ENCODE measurements at regions not wholly inside any gene's neighbourhood (a gene's known extent, or its start where the extent isn't known, plus 50 kb on each side); places are given as distances from the start of the nearest gene placed in this dataset.

DNA sequence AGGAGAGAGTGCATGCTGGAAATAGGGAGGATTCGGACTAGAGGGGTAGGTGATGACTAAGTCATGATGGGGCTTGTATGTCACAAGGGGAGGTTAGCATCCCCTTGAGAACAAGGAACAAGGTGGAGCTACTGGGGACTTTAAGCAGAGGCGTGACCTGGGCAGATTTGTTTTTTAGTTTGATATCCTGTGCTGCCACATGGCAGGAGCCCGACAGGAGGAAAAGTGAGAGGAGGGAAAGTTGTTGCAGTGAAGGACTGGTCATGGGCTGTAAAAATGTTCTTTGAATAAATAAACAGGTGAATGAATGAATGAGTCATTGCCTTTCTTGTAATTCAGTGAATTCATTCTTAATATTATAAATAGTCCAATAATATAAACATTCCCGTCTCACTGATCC lies 365.1 kb upstream of the CDH5 start:
- no peak for DNase-seq (ENCODE audit: low read depth in 2 of 3, low spot score in 2 of 3)

DNA sequence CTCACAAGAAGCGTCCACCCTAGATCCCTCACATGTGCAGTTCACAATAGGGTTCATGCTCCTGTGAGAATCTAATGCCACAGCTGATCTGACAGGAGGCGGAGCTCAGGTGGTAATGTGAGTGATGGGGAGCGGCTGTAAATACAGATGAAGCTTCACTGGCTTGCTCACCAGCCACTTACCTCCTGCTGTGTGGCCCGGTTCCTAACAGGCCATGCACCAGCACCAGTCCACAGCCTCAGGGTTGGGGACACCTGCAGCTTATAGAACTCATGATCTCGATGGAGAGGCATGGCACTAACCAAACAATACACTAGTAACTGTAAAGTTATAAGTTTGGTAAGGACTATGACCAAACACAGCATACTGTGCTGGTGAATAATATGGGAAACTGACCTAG lies 368.0 kb upstream of the CDH5 start:
- DNase-seq (ENCODE audit: low read depth in 2 of 3, low spot score in 2 of 3), result no peak

DNA sequence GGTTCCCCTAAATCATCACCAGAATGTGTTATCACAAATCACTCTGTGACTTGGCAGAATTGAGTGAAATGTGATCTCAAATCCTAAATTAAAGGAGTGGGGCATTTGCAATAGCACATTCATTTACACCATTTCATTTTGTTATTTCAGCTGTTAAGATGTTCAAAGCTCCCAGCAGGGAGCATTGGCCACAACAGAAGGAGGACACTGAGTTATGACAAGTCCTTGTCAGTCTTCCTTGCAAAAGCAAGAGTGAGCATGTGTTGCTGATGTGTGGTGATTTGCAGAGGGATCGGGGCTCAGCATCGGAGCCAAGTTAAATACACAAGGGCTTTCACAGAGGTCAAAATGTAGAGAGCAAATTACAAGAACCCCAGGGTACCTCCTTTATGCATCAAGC lies 372.2 kb upstream of the CDH5 start:
- no peak for DNase-seq (ENCODE audit: low read depth in 2 of 3, low spot score in 2 of 3)

DNA sequence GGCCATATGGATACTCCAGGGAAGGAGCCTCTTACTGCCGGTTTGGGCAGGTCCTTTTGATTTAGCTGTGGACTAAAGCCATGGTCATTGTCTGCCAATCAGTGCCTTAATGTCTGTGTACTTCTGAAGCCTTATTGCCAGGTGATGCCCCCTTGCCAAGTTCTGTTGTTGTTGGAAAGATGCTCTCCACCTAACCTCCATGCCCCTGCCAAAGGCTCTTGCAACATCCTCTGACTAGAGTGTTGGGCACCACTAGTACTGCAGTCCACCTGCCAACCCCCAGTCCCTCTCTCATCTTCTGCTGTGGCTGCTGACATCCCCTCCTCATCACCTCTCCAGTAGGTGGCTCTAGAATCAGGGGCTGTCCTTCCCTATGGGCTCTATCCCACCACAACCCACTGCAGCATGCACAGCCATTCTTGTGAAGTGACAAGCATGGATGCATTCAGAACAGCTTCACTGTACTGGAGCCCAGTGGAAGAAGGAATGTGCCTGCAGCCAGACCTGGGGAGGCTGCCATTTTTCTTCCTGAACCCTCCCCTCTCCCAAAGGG lies 375.3 kb upstream of the CDH5 start:
- peak in 1 of 3 donors; percentile 4 for DNase-seq (ENCODE audit: low read depth in 2 of 3, low spot score in 2 of 3)

DNA sequence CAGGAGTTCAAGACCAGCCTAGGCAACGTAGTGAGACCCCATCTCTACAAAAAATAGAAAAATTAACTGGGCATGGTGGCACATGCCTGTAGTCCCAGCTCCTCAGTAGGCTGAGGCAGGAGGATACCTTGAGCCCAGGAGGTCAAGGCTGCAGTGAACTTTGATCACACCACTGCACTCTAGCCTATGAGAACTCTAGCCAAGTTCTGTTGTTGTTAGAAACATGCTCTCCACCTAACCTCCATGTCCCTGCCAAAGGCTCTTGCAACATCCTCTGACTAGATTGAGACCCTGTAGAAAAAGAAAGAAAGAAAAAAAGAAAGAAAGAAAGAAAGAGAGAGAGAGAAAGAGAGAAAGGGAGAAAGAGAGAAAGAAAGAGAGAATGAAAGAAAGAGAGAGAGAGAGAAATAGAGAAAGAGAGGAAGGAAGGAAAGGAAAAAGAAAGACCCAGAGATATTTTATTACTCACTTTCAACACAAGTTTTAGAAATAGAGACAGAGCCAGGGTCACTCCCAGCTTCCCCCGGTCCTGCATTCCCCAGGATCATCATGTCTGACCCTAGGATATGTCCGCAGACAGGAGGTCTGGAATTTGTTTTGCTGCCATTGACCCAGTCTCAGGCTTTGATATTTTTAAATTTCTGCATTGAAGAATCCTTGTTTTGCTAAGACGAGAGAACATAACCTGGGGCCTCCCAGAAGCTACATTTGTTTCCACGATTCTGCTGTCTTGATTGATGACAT lies 376.5 kb upstream of the CDH5 start:
- DNase-seq (ENCODE audit: low read depth in 2 of 3, low spot score in 2 of 3), result no peak

DNA sequence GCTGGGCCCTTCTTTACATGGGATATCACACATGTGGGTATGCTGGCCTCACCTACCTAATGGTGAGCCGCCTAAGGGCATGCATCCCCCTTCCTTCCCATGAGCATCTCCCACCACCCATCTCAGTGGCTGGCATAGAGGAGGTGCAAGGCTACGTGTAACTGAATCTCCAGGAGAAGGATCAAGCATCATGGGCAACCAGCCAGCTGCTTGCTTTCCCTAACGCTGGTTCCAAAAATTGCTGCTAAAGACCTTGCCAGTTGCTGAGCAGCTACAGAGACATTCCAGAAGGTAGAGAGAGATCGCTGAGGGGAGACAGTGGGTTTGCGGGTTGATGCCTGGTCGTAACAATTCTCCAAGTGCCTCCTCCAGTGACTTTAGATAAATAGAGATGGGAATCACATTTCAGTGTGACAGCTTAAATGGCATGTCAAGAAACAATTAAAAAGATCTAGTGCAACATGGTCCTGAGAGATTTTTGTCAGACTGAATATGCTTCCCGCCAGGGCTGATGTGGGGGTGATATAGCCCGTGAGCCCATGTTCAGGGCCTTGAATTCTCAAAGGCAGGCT lies 378.4 kb upstream of the CDH5 start:
- no peak for DNase-seq (ENCODE audit: low read depth in 2 of 3, low spot score in 2 of 3)

DNA sequence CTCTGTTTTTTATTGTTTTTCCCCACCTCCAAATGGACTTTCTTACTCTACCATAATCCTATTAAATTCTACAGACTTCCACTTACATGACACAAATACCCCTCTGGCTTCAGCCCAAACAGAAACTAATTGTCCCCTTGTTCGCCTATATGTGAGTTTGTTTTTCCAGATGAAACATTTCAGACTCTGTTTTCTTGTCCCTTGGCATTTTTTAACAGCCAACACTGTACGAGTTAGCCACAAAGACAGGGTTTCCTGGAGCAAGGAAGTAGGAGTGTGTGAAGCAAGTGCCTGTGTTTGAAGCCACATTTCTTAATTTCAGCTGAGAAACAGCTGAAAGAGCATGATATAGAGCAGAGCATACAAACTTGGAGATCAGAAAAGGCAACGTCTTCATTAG lies 382.2 kb upstream of the CDH5 start:
- no peak for DNase-seq (ENCODE audit: low read depth in 2 of 3, low spot score in 2 of 3)

DNA sequence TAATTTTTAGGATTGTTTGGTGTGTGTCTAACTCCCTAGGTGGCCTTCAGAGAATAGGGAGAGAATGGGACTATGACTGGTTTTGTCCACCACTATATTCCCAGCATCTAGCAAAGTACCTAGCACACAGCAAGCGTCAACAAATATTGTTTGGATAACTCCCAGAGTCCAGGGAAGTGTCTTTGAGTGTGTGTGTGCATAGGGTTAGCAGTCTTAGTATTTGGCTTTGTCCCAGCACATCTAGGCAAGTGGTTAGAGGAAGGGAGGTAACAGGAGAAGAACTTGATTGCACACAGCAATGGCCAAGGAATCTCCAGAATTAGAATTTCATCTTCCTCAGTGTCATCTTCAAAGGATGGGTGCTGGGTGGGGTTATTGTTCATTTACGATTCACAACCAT lies 385.4 kb upstream of the CDH5 start:
- no peak for DNase-seq (ENCODE audit: low read depth in 2 of 3, low spot score in 2 of 3)

DNA sequence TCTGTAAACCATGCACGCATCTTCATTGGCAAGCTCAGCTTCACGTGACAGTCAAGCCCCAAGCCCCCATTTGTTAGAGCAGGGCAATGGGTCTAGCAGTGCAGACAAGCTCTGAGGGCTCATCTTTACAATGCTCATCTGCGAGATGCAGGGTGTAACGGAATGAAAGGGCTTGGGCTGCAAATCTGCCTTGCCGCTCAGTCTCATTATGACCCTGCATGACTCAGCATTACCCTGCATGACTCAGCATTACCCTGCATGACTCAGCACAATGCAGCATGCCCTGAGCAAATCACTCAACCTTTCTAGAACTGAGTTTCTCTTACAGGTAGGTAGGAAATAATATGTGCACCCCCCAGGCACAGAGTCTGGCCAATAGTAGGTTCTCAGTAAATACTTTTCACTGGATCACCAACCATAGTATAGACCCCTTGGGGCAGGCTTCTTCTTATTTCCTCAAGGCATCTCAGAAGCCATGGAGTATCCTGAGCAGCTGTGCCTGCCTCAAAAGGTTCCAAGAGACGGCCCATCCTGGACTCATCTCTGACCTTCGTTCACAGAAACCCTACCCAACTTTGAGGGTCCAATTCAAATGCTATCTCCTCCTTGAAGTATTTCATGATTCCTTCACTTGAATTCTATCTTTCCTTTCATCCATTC lies 391.3 kb upstream of the CDH5 start:
- peak in 2 of 3 donors; percentile 6 to 41 for DNase-seq (ENCODE audit: low read depth in 2 of 3, low spot score in 2 of 3)

DNA sequence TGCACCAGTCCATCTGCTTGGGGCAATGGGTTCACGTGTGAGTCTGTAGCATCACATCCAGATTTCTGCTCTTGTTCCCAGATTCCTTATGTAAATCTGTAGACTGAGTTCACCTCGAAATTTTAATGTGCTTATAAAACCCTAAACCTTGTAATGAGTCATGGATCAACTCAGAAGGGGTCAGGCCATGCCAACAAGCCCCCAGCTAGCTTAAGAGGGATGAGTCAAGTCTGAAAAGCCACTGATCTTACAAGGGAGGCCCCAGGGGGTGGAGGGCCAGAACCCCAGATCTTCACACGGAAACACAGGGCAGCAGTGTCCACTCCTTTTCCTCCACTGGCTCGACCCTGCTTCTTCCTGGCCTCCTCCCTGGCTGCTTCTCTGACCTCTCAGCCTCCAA lies 399.1 kb upstream of the CDH5 start:
- DNase-seq (ENCODE audit: low read depth in 2 of 3, low spot score in 2 of 3), result no peak

DNA sequence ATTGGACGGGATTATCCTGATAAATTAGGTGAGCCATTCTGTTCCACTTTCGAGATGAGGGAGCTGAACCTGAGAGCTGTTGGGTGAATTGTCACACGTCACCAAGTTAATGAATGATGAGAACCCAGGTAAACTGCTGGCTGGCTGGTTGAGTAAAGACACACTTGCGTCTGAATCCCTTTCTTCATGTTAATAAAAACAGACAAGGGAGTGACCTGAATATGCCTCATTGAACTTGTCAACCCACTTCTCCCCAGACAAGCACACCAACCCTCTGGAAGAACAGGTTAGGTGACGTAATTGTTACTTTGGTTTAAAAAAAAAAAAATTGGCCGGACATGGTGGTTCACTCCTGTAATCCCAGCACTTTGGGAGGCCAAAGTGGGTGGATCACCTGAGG lies 400.9 kb upstream of the CDH5 start:
- DNase-seq (ENCODE audit: low read depth in 2 of 3, low spot score in 2 of 3), result no peak

DNA sequence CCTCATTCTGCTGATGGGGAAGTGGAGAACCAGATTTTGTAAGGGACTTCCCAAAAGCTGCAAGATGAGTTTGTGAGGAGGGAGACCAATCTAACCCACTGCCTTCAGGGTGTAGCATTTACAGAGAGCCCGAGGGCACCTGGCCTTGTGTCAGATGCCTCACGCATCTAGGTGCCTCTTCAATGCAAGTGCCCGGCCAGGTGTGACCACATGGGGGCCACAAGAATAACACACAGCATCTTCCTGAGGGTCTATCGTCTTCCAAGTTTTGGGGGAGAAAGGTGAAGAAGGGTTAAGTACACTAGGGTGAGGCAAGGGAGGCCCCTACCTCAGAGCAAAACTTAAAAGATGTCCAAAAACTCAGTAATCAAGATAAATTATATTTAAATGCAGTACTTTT lies 401.7 kb upstream of the CDH5 start:
- no peak for DNase-seq (ENCODE audit: low read depth in 2 of 3, low spot score in 2 of 3)

DNA sequence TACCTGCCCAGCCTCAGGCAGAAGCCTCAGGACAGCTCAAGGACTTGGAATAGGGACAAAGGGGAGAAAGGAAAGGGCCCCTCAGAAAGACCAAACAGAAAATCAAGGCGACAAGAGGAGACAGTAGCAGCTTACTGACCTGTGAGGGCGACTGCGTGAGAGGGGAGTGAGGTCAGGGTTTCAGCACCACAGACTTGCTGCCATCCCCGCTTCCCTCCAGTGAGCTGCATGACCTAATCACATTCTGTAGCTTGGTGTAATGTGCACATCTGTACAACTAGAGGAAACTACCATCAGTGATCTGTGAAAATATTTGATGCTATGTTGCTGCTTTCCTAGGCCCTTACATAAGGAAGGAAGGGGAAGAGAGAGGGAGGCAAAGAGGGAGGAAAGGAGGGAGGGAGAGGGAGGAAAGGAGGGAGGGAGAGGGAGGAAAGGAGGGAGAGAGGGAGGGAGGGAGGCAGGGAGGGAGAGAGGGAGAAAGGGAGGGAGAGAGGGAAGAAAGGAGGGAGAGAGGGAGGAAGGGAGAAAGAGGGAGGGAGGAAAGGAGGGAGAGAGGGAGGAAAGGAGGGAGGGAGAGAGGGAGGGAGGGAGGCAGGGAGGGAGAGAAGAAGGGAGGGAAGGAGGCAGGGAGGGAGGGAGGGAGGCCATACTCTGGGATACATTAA lies 404.9 kb upstream of the CDH5 start:
- DNase-seq (ENCODE audit: low read depth in 2 of 3, low spot score in 2 of 3), result no peak

DNA sequence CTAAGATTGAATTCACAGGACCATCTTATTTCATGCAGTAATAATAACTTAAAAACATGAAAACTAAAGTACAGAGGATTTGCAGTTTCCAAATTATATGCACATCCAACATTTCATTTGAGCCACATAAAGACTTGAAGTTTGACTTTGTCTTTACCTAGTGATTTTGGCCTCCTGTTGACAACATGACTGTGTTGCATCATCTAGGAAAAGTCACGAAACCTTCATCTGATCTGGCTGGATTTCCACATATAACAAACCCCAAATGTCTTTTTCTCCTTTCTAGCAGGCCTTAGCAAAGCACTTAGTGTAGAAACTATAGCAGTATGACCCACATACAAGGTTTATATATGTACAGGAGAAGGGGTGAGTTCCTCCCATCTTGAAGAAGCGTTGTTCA lies 406.5 kb upstream of the CDH5 start:
- DNase-seq (ENCODE audit: low read depth in 2 of 3, low spot score in 2 of 3), result no peak

DNA sequence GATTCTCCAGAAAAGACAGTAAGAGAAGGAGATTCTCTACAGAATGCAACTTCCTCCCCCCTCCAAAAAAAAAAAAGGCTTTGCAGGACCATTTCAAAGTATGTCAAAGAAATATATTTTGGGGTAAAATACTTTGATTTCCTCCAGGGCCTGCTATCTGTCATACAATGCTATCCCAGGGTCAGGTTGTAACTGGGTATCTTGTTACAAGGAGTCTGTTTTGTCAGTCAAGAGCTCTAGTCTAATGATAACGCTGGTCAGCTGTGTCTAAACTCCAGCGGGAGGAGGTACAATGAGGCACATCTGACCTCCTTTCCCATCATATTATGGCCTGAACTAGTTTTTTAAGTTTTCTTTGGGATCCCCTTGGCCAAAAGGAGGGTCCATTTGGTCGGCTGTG lies 408.4 kb upstream of the CDH5 start:
- no peak for DNase-seq (ENCODE audit: low read depth in 2 of 3, low spot score in 2 of 3)

DNA sequence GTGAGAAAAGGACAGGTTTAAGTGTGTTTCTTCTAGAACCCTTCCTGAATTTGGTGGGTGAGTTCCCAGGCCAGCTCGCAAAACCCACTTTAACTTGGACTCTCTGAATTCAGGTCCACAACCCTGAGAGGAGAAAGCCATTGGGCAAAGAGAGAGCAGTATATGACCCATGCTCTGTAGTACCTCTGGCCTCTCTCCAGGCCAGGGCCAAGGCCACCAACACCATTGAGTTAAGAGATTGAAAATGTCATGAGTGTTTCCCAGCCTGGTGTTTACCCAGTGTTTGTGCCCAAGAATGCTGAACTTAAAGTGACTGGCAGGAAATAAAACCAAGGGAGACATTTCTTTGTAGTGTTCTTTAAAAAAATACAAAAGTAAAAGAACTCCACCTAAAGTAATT lies 410.4 kb upstream of the CDH5 start:
- no peak for DNase-seq (ENCODE audit: low read depth in 2 of 3, low spot score in 2 of 3)

DNA sequence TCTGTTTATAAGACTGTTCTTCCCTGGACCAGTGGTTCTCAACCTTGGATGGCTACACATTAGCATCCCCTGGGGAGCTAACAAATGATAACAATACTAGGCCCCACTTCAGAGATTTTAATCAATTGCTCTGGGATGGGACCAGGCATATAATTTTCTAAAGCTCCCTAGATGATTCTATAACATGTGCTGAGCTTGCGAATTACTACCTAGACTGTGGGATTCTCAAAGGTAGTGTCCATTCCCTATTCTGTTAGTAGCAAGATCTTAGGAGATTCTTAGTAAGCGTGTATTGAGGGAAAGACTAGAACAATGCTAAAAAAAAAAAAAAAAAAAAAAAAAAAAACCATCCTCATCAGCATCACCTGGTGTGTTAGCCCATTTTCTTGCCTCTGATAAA lies 412.0 kb upstream of the CDH5 start:
- DNase-seq (ENCODE audit: low read depth in 2 of 3, low spot score in 2 of 3), result no peak

DNA sequence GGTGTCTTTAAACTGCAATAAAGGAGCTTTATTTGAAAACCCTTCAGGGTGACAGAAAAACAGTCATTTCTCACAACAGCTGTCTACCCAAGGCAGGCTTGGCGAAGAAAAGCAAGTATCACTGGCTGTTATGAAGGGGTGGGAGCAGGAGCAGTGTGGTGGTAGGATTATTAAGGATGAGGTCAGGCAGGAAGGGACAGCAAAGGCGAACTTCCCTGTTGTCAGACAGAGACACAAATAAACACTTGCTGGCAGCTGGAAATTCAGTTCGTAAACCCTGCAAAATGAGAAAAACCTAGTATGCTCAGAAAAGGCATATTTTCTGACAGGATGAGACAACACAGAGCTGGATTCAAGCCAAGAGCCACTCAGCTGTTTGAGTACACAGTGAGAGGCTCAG lies 416.3 kb upstream of the CDH5 start:
- DNase-seq (ENCODE audit: low read depth in 2 of 3, low spot score in 2 of 3), result no peak

DNA sequence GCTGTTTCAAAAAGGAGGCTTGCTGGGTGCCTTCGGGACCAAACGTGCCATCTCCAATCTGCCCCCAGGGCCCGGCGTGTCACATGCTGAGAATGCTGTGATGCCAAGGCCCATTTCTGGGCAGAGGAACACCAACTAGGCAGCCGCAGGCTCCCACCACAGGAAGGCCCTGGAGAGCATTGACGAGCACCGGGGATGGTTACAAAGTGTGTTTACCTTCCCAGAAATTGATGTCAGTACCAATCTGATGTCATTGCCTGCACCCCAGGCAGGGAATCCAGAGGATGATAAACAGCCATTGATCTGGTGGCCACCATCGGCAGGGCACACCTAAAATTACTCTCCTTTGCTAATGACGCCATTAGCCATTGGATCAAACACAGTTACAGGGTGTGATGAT lies 418.1 kb upstream of the CDH5 start:
- no peak for DNase-seq (ENCODE audit: low read depth in 2 of 3, low spot score in 2 of 3)

DNA sequence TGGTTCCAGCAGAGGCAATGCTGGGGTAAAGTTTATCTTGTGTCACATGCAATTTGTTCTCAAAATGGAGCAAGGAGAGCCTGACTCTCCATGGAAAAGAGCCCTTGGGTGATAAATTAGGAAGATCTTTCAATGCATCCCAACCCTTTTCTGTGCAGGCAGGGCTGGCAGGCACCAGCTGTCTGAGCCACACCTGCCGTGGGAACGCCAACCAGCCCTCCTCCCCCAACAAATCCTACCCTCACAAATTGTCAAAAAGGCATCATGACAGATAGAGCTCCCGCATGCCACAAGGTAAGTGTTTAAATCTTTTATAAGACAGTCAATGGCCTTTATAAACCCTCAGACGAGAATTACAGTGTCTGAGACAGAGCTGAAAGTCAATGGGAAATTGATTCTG lies 418.5 kb upstream of the CDH5 start:
- no peak for DNase-seq (ENCODE audit: low read depth in 2 of 3, low spot score in 2 of 3)

DNA sequence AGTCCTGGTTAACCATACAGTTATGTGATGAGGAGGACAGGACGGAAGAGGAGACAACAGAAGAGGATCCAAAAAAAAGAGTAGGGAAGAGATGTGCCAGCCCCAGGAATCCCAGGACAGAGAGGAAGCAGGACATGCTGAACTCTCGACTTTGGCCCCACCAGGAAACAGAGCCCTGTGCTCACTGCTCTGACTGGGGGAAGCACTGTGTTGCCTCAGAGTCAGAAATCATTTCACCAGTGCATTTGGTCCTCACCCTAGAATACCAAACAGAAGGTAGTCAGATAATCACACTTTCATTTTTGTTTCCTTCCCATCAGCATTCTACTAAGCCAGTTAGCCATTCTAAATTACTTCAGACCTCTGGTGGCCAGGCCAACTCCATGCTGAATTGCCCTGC lies 421.0 kb upstream of the CDH5 start:
- no peak for DNase-seq (ENCODE audit: low read depth in 2 of 3, low spot score in 2 of 3)

DNA sequence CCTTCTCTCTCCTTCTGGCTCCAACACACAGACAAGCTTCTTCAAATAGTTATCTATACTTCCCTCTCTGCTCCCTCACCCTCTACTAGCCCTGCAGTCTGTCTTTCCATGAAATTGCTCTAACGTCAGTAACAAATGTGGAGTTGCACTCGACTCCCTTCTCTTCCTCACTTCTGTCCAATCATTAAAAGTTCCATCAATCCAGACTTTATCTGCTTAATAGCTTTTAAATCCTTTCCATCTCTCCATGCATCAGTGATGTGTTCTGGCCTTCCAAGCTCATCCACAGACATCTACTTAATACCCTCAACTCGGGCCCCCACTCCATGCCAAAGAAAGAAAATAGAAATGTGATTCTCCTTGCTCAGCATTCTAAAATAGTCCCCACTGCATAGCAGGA lies 422.1 kb upstream of the CDH5 start:
- DNase-seq (ENCODE audit: low read depth in 2 of 3, low spot score in 2 of 3), result no peak

All from hematopoietic multipotent progenitor cell (in vitro differentiated cells).